H9 (cell line): ENCODE measurements at regions not wholly inside any gene's neighbourhood (a gene's known extent, or its start where the extent isn't known, plus 50 kb on each side); places are given as distances from the start of the nearest gene placed in this dataset.

Experiments used
- DNase-seq: peaks from one replicate; pipeline ENCODE4 v3.0.0-alpha.2; 2017
- H2AFZ ChIP-seq: one replicate; pipeline ENCODE4 v1.6.1; 2013; ENCODE audit warnings: mild to moderate bottlenecking, low read length, control low read depth, moderate library complexity
- H2AK5ac ChIP-seq: 2 replicates; pipeline ENCODE4 v1.6.1; 2013; ENCODE audit warnings: low read length, control low read depth, mixed read lengths; ENCODE audit not compliant: insufficient read length
- H2BK120ac ChIP-seq: one replicate; pipeline ENCODE4 v1.6.1; 2013; ENCODE audit warnings: low read depth, mild to moderate bottlenecking, low read length, control low read depth, inconsistent platforms; ENCODE audit not compliant: poor library complexity, severe bottlenecking
- H2BK12ac ChIP-seq: 2 replicates; pipeline ENCODE4 v1.6.1; 2013; ENCODE audit warnings: low read length, control low read depth, mixed read lengths, low read depth; ENCODE audit not compliant: insufficient read length
- H2BK15ac ChIP-seq: 2 replicates; pipeline ENCODE4 v1.6.1; 2013; ENCODE audit warnings: low read depth, low read length, control low read depth
- H2BK20ac ChIP-seq: one replicate; pipeline ENCODE4 v1.6.1; 2013; ENCODE audit warnings: low read depth, mild to moderate bottlenecking, low read length, control low read depth, inconsistent platforms; ENCODE audit not compliant: poor library complexity, severe bottlenecking
- H2BK5ac ChIP-seq: 2 replicates; pipeline ENCODE4 v1.6.1; 2013; ENCODE audit warnings: low read length, control low read depth, mixed read lengths; ENCODE audit not compliant: insufficient read length
- H3K14ac ChIP-seq: 2 replicates; pipeline ENCODE4 v1.6.1; 2013; ENCODE audit warnings: low read length, control low read depth; ENCODE audit not compliant: insufficient read depth
- H3K18ac ChIP-seq: 2 replicates; pipeline ENCODE4 v1.6.1; 2013; ENCODE audit warnings: low read depth, mild to moderate bottlenecking, mixed read lengths, low read length, control low read depth; ENCODE audit not compliant: insufficient read length
- H3K23ac ChIP-seq: 2 replicates; pipeline ENCODE4 v1.6.1; 2013; ENCODE audit warnings: low read length, control low read depth, mixed read lengths, low read depth; ENCODE audit not compliant: insufficient read length
- H3K23me2 ChIP-seq: 2 replicates; pipeline ENCODE4 v1.6.1; 2013; ENCODE audit warnings: low read depth, mild to moderate bottlenecking, mixed read lengths, low read length, control low read depth; ENCODE audit not compliant: insufficient read length, poor library complexity, severe bottlenecking
- H3K27ac ChIP-seq: 2 replicates; pipeline ENCODE4 v1.5.1; 2013; ENCODE audit warnings: low read length, control low read depth, mixed read lengths, low read depth; ENCODE audit not compliant: insufficient read length
- H3K27me3 ChIP-seq: 2 replicates; pipeline ENCODE4 v1.6.1; 2013; ENCODE audit warnings: low read length, control low read depth, inconsistent platforms; ENCODE audit not compliant: insufficient read depth
- H3K4ac ChIP-seq: 2 replicates; pipeline ENCODE4 v1.6.1; 2013; ENCODE audit warnings: low read depth, mild to moderate bottlenecking, control low read depth, inconsistent platforms, low read length, moderate library complexity
- H3K4me1 ChIP-seq: 2 replicates; pipeline ENCODE4 v1.6.1; 2013; ENCODE audit warnings: low read length, control low read depth, inconsistent platforms; ENCODE audit not compliant: insufficient read depth
- H3K4me2 ChIP-seq: 2 replicates; pipeline ENCODE4 v1.6.1; 2013; ENCODE audit warnings: low read length, control low read depth, mixed read lengths; ENCODE audit not compliant: insufficient read length, insufficient read depth
- H3K56ac ChIP-seq: 2 replicates; pipeline ENCODE4 v1.6.1; 2013; ENCODE audit warnings: low read depth, mild to moderate bottlenecking, mixed read lengths, low read length, control low read depth; ENCODE audit not compliant: insufficient read length
- H3K79me1 ChIP-seq: 2 replicates; pipeline ENCODE4 v1.6.1; 2013; ENCODE audit warnings: low read depth, mild to moderate bottlenecking, moderate library complexity, low read length, control low read depth, inconsistent platforms; ENCODE audit not compliant: insufficient read depth, poor library complexity, severe bottlenecking
- H3K79me2 ChIP-seq: 2 replicates; pipeline ENCODE4 v1.6.1; 2013; ENCODE audit warnings: low read length, control low read depth, inconsistent platforms; ENCODE audit not compliant: insufficient read depth
- H3K9ac ChIP-seq: 2 replicates; pipeline ENCODE4 v1.6.1; 2013; ENCODE audit warnings: low read length, control low read depth, mixed read lengths; ENCODE audit not compliant: insufficient read length; ENCODE audit errors: extremely low read depth
- H3K9me3 ChIP-seq: one replicate; pipeline ENCODE4 v1.6.1; 2013; ENCODE audit warnings: low read depth, low read length, inconsistent platforms; ENCODE audit not compliant: control insufficient read depth
- H3T11ph ChIP-seq: one replicate; pipeline ENCODE4 v1.6.1; 2013; ENCODE audit warnings: mild to moderate bottlenecking, low read length, control low read depth, inconsistent platforms
- H4K20me1 ChIP-seq: one replicate; pipeline ENCODE4 v1.6.1; 2013; ENCODE audit not compliant: control insufficient read depth, insufficient read length, insufficient read depth
- H4K5ac ChIP-seq: 2 replicates; pipeline ENCODE4 v1.6.1; 2013; ENCODE audit warnings: low read depth, mild to moderate bottlenecking, mixed read lengths, low read length, control low read depth; ENCODE audit not compliant: insufficient read length
- H4K8ac ChIP-seq: replicated peaks from 2 replicates; pipeline ENCODE4 v1.6.1; 2013; ENCODE audit warnings: low read length, control low read depth, mixed read lengths, low read depth; ENCODE audit not compliant: insufficient read length
- H4K91ac ChIP-seq: 2 replicates; pipeline ENCODE4 v1.6.1; 2013; ENCODE audit warnings: low read depth, mild to moderate bottlenecking, moderate library complexity, mixed read lengths, low read length, control low read depth; ENCODE audit not compliant: insufficient read length
- H3K27ac Mint-ChIP-seq, 3 experiments: 2 replicates in 2 of 3; 3 replicates in 1 of 3; pipeline ENCODE4 v1.8.0; 2020 to 2021; ENCODE audit warnings: mixed read lengths in 3 of 3, mild to moderate bottlenecking in 1 of 3, moderate library complexity in 1 of 3
- H3K27me3 Mint-ChIP-seq: 2 replicates; pipeline ENCODE4 v1.8.0; 2021; ENCODE audit warnings: low read depth, mild to moderate bottlenecking, moderate library complexity, mixed read lengths
- H3K36me3 Mint-ChIP-seq, 3 experiments: 2 replicates in 2 of 3; 3 replicates in 1 of 3; pipeline ENCODE4 v1.8.0; 2020 to 2021; ENCODE audit warnings: low read depth in 3 of 3, mixed read lengths in 3 of 3; ENCODE audit not compliant: insufficient read depth in 1 of 3
- H3K4me1 Mint-ChIP-seq, 2 experiments: 2 replicates each; pipeline ENCODE4 v1.8.0; 2020; ENCODE audit warnings: mixed read lengths in 2 of 2
- H3K4me3 Mint-ChIP-seq, 2 experiments: 2 replicates in 1 of 2; 3 replicates in 1 of 2; pipeline ENCODE4 v1.8.0; 2020 to 2021; ENCODE audit warnings: mild to moderate bottlenecking in 2 of 2, mixed read lengths in 2 of 2, moderate library complexity in 1 of 2
- H3K9me3 Mint-ChIP-seq, 2 experiments: 2 replicates in 1 of 2; 3 replicates in 1 of 2; pipeline ENCODE4 v1.8.0; 2020; ENCODE audit warnings: mild to moderate bottlenecking in 2 of 2, mixed read lengths in 2 of 2, moderate library complexity in 1 of 2
- WGBS: extraction: QIAGEN DNeasy Blood & Tissue Kit; methylation state at CpG from one replicate; pipeline ENCODE4 v1.1.7; 2013; ENCODE audit warnings: missing lambda C conversion rate, low lambda C conversion rate, mixed read lengths; ENCODE audit not compliant: insufficient read length; ENCODE audit errors: extremely low coverage; 5-methylcytosine and 5-hydroxymethylcytosine counted together
- TF ChIP-seq, protein P1 (sequence below): fragments of 200-600 bp; sonication (generic); conservative IDR thresholded peaks from 3 replicates; pipeline ENCODE4 v1.8.0; 2021; ENCODE audit warnings: antibody characterized with exemption, mild to moderate bottlenecking

DNA sequence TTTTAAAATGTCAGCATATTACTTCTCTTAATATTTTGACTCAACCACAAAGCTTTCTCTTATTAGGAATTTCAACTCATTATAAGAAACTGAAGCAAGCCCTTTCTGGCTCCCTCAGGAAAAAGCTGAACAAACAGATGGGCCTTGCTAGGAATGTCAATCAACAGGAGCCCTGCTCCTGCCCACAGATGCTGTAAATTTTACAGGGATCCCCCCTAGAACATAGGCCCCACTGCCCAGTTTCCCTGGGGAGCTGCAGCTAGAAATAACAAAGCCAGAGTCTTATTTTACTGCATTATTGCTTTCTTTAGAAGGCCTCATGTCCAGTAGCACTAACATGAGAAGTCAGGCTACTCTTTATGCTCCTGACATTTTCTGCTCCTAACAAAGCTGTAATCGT, 103.8 kb downstream of the PCSK1 start:
- Histone ChIP-seq H3K23me2 (no peaks in the 10 kb centered on the region), H2BK15ac (no peak overlapping the region), H3T11ph (no peak overlapping the region), H4K20me1 (no peaks in the 10 kb centered on the region), H3K4me1 (no peaks in the 10 kb centered on the region), H4K5ac (no peak overlapping the region), H2BK12ac (no peak overlapping the region), H2BK5ac (no peak overlapping the region), H3K27ac (no peak overlapping the region), H3K9ac (no peak overlapping the region), H2BK20ac (no peak overlapping the region), H3K27me3 (no peaks in the 10 kb centered on the region), H4K8ac (no peak overlapping the region), H2BK120ac (no peak overlapping the region), H3K9me3 (no peaks in the 10 kb centered on the region), H3K4me2 (no peak overlapping the region), H3K14ac (no peak overlapping the region), H3K18ac (no peak overlapping the region), H2AK5ac (no peak overlapping the region), H3K79me1 (no peaks in the 10 kb centered on the region), H3K56ac (no peak overlapping the region), H3K79me2 (no peaks in the 10 kb centered on the region), H2AFZ (no peak overlapping the region), H3K4ac (no peak overlapping the region), H3K23ac (no peak overlapping the region), H4K91ac (no peak overlapping the region)
- Mint-ChIP-seq H3K36me3 (no peaks in the 10 kb centered on the region), H3K4me3 (no peak overlapping the region), H3K9me3 (no peaks in the 10 kb centered on the region), H3K27me3 (no peaks in the 10 kb centered on the region), H3K4me1 (peaks cover 5% of the 10 kb centered on the region in 2 experiments; a peak in 2 of 4 replicates), H3K27ac (no peak overlapping the region)
- no peak for DNase-seq
- no CpG with 5 or more reads among the region's 1 CpG for WGBS
- TF ChIP-seq, protein P1, sequence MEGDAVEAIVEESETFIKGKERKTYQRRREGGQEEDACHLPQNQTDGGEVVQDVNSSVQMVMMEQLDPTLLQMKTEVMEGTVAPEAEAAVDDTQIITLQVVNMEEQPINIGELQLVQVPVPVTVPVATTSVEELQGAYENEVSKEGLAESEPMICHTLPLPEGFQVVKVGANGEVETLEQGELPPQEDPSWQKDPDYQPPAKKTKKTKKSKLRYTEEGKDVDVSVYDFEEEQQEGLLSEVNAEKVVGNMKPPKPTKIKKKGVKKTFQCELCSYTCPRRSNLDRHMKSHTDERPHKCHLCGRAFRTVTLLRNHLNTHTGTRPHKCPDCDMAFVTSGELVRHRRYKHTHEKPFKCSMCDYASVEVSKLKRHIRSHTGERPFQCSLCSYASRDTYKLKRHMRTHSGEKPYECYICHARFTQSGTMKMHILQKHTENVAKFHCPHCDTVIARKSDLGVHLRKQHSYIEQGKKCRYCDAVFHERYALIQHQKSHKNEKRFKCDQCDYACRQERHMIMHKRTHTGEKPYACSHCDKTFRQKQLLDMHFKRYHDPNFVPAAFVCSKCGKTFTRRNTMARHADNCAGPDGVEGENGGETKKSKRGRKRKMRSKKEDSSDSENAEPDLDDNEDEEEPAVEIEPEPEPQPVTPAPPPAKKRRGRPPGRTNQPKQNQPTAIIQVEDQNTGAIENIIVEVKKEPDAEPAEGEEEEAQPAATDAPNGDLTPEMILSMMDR: no peak
